Naive thymus-derived CD8-positive, alpha-beta T cell (primary cell): ENCODE measurements at regions not wholly inside any gene's neighbourhood (a gene's known extent, or its start where the extent isn't known, plus 50 kb on each side); places are given as distances from the start of the nearest gene placed in this dataset.

Experiments used
- ATAC-seq, 2 donors: fragments of 150-1000 bp; cut with Tn5 transposase in 1 of 2; sonication (Bioruptor Pico), chemical (Tn5 transposase) in 1 of 2; 1 replicate in 1 of 2; 2 replicates in 1 of 2; pipeline ENCODE4 v1.10.0; 2021; ENCODE audit warnings: mild to moderate bottlenecking in 2 of 2, moderate library complexity in 2 of 2
- POLR2A ChIA-PET: fragments of 350-600 bp; sonication (Branson Sonifier 250); formaldehyde crosslinking; loops from one replicate; lab custom pipeline; 2021; ENCODE audit warnings: antibody characterized with exemption; lab: Charles Lee
- DNase-seq, 10 donors: peaks; one replicate each; pipeline versions ENCODE4 v3.0.0 to v3.0.0-alpha.2; 2020 to 2022
- H3K27ac Mint-ChIP-seq, 10 donors: one replicate each; pipeline ENCODE4 v1.8.0; 2020 to 2022; ENCODE audit warnings: mild to moderate bottlenecking in 10 of 10, mixed read lengths in 10 of 10, moderate library complexity in 4 of 10, inconsistent platforms in 1 of 10
- H3K27me3 Mint-ChIP-seq, 5 donors: one replicate each; pipeline ENCODE4 v1.8.0; 2021 to 2022; ENCODE audit warnings: mixed read lengths in 5 of 5
- H3K36me3 Mint-ChIP-seq, 3 donors: one replicate each; pipeline ENCODE4 v1.8.0; 2020 to 2022; ENCODE audit warnings: mixed read lengths in 3 of 3, mild to moderate bottlenecking in 2 of 3, inconsistent platforms in 1 of 3
- H3K4me1 Mint-ChIP-seq, 4 donors: one replicate each; pipeline ENCODE4 v1.8.0; 2021 to 2022; ENCODE audit warnings: mixed read lengths in 4 of 4
- H3K4me3 Mint-ChIP-seq, 10 donors: one replicate each; pipeline ENCODE4 v1.8.0; 2020 to 2022; ENCODE audit warnings: mild to moderate bottlenecking in 10 of 10, mixed read lengths in 10 of 10, moderate library complexity in 6 of 10, inconsistent platforms in 1 of 10
- H3K9me3 Mint-ChIP-seq, 9 donors: one replicate each; pipeline ENCODE4 v1.8.0; 2020 to 2022; ENCODE audit warnings: mixed read lengths in 9 of 9, mild to moderate bottlenecking in 3 of 9, inconsistent platforms in 1 of 9, moderate library complexity in 1 of 9

GRCh38 chr2:185436787-185437372 lies 301.7 kb upstream of the FSIP2 start:
- H3K4me3 Mint-ChIP-seq = no peak overlapping the region
- peaks cover 0 to 12% (median 3%) of the 10 kb centered on the region in 9 donors for H3K9me3 Mint-ChIP-seq
- no peak for DNase-seq
- no peaks in the 10 kb centered on the region for H3K27me3 Mint-ChIP-seq
- peaks cover 0 to 10% (median 1%) of the 10 kb centered on the region in 4 donors for H3K4me1 Mint-ChIP-seq
- POLR2A ChIA-PET = no interaction called here
- no peak for ATAC-seq
- no peak overlapping the region for H3K27ac Mint-ChIP-seq
- no peaks in the 10 kb centered on the region for H3K36me3 Mint-ChIP-seq

GRCh38 chr2:185441486-185442005 lies 297.1 kb upstream of the FSIP2 start:
- Mint-ChIP-seq H3K27ac (no peak overlapping the region), H3K9me3 (peaks cover 0 to 7% (median 1%) of the 10 kb centered on the region in 9 donors), H3K27me3 (no peaks in the 10 kb centered on the region), H3K4me3 (no peak overlapping the region), H3K36me3 (no peaks in the 10 kb centered on the region), H3K4me1 (no peaks in the 10 kb centered on the region)
- DNase-seq (no peak), ATAC-seq (no peak)
- POLR2A ChIA-PET = no interaction called here

DNA sequence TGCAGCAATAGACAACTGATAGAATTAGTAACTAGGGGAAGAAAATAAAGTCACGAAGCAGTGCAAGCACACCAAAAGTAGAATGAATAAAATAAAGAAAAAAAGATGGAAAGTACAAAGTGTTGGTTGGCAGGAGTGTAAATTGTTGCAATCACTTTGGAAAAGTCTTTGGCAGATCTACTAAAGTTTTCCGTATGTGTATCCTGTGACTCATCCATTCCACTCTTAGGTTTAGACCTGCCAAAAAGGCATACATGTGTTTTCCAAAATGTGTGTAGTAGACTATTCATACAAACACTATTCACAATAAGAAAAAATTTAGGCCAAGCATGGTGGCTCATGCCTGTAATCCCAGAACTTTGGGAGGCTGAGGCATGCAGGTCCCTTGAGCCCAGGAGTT lies 282.1 kb upstream of the FSIP2 start:
- ATAC-seq = no peak
- peaks cover 0 to 2% (median 0%) of the 10 kb centered on the region in 3 donors for H3K36me3 Mint-ChIP-seq
- H3K27me3 Mint-ChIP-seq = no peaks in the 10 kb centered on the region
- H3K9me3 Mint-ChIP-seq = peaks cover 3 to 31% (median 14%) of the 10 kb centered on the region in 9 donors
- H3K4me3 Mint-ChIP-seq = no peak overlapping the region
- no peaks in the 10 kb centered on the region for H3K4me1 Mint-ChIP-seq
- no peak overlapping the region for H3K27ac Mint-ChIP-seq
- no peak for DNase-seq
- POLR2A ChIA-PET = no interaction called here

DNA sequence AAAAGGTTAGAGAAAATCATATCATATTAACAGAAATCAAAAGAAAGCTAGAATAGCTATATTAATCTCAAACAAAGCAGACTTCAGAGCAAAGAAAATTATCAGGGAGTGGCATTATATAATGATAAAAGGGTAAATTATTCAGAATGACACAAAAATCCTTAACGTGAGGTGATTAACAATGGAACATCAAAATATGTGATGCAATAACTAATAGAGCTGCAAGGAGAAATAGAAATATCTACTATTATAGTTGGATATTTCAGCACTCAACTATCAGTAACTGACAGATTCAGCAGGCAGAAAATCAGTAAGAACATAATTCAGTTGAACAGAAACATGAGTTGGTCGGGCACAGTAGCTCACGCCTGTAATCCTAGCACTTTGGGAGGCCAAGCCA lies 275.1 kb upstream of the FSIP2 start:
- ATAC-seq (no peak), DNase-seq (no peak)
- Mint-ChIP-seq H3K4me3 (no peak overlapping the region), H3K27me3 (no peaks in the 10 kb centered on the region), H3K36me3 (no peaks in the 10 kb centered on the region), H3K27ac (no peak overlapping the region), H3K4me1 (no peaks in the 10 kb centered on the region), H3K9me3 (peaks cover 0 to 20% (median 7%) of the 10 kb centered on the region in 9 donors)
- POLR2A ChIA-PET = no interaction called here

DNA sequence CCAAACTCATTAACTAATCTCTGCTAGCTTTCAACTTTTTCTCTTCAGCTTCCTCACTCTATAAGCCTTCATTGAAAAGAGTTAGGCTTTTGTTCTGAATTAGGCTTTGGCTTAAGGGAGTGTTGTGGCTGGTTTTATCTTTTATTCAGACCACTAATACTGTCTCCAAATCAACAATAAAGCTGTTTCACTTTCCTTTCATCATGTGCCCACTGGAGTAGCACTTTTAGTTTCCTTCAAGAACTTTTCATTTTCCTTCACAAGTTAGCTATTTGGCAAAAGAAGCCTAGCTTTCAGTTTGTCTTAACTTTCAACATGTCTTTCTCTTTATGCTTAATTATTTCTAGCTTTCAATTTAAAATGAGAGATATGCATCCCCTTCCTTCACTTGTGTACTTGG lies 271.7 kb upstream of the FSIP2 start:
- Mint-ChIP-seq H3K27ac (no peak overlapping the region), H3K9me3 (peaks cover 0 to 24% (median 9%) of the 10 kb centered on the region in 9 donors)
- POLR2A ChIA-PET = no interaction called here

GRCh38 chr2:185471441-185471840 lies 267.2 kb upstream of the FSIP2 start:
- Mint-ChIP-seq H3K4me1 (no peaks in the 10 kb centered on the region), H3K27me3 (no peaks in the 10 kb centered on the region), H3K27ac (no peak overlapping the region), H3K9me3 (peaks cover 0 to 10% (median 0%) of the 10 kb centered on the region in 9 donors), H3K4me3 (no peak overlapping the region), H3K36me3 (no peaks in the 10 kb centered on the region)
- POLR2A ChIA-PET = no interaction called here
- no peak for ATAC-seq
- no peak for DNase-seq

More for the DNA sequence above, 271.7 kb upstream of the FSIP2 start:
- Mint-ChIP-seq H3K27me3 (no peaks in the 10 kb centered on the region), H3K4me3 (no peak overlapping the region), H3K36me3 (no peaks in the 10 kb centered on the region), H3K4me1 (no peaks in the 10 kb centered on the region)
- DNase-seq (no peak), ATAC-seq (no peak)

- POLR2A ChIA-PET = no interaction called here
- ATAC-seq = no peak
Measured at GRCh38 chr2:185472574-185472973, 266.0 kb upstream of the FSIP2 start.

DNA sequence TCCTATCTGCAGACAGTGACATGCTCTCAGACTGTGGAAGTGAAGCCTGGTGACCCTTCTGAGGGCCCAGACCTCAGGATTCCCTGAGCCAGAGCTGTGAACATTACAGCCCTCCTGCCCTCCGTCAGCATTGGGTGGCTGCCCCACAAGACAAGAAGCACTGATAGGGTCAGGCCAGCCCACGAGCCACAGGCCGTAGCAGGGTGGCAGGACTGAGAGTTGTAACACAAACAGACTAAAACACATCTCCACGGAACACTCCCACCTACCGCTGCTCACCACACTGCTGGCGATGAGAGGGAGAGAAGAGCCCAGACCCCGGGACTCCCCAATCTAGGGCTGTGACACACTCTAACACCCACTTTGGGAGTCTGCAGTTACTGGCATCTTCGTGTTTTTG lies 264.8 kb upstream of the FSIP2 start:
- Mint-ChIP-seq H3K4me3 (no peak overlapping the region), H3K27ac (no peak overlapping the region), H3K36me3 (no peaks in the 10 kb centered on the region)

More at GRCh38 chr2:185472574-185472973, 266.0 kb upstream of the FSIP2 start:
- H3K27me3 Mint-ChIP-seq = no peaks in the 10 kb centered on the region
- no peak overlapping the region for H3K4me3 Mint-ChIP-seq
- no peak for DNase-seq
- no peaks in the 10 kb centered on the region for H3K36me3 Mint-ChIP-seq
- H3K27ac Mint-ChIP-seq = no peak overlapping the region
- peaks cover 0 to 4% (median 0%) of the 10 kb centered on the region in 9 donors for H3K9me3 Mint-ChIP-seq
- no peaks in the 10 kb centered on the region for H3K4me1 Mint-ChIP-seq

DNA sequence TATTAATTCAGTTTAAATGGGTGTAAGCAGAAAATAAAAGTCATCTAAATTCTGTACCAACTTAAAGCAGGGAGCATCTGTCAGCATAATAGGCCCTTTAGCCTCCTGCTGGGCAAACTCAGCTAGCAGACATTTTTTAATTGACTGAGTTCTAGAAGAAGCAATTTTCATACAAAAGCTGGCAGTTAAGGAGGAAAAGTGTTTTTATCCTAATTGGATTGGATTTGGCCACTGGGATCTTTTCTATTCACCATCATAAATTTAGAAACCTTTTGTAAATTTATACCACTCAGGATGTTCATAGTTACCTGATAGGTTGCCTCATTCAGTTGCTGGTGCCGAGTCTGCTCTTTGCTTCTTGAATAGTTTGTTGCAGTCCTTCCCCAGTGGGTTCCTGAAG lies 262.7 kb upstream of the FSIP2 start:
- peaks cover 0 to 11% (median 2%) of the 10 kb centered on the region in 9 donors for H3K9me3 Mint-ChIP-seq

More for the DNA sequence above, 264.8 kb upstream of the FSIP2 start:
- POLR2A ChIA-PET = no interaction called here
- no peaks in the 10 kb centered on the region for H3K4me1 Mint-ChIP-seq
- no peaks in the 10 kb centered on the region for H3K27me3 Mint-ChIP-seq
- ATAC-seq = no peak
- H3K9me3 Mint-ChIP-seq = peaks cover 0 to 4% (median 2%) of the 10 kb centered on the region in 9 donors
- no peak for DNase-seq

GRCh38 chr2:185477452-185477851 lies 261.2 kb upstream of the FSIP2 start:
- H3K27me3 Mint-ChIP-seq = no peaks in the 10 kb centered on the region
- H3K9me3 Mint-ChIP-seq = peaks cover 0 to 14% (median 2%) of the 10 kb centered on the region in 9 donors
- DNase-seq (no peak), ATAC-seq (no peak)
- POLR2A ChIA-PET = no interaction called here
- no peaks in the 10 kb centered on the region for H3K36me3 Mint-ChIP-seq
- no peak overlapping the region for H3K4me3 Mint-ChIP-seq
- H3K27ac Mint-ChIP-seq = no peak overlapping the region
- no peaks in the 10 kb centered on the region for H3K4me1 Mint-ChIP-seq

More for the DNA sequence above, 262.7 kb upstream of the FSIP2 start:
- Mint-ChIP-seq H3K27me3 (no peaks in the 10 kb centered on the region), H3K4me1 (no peaks in the 10 kb centered on the region), H3K27ac (no peak overlapping the region), H3K36me3 (no peaks in the 10 kb centered on the region), H3K4me3 (no peak overlapping the region)
- POLR2A ChIA-PET = no interaction called here
- DNase-seq (no peak), ATAC-seq (no peak)

DNA sequence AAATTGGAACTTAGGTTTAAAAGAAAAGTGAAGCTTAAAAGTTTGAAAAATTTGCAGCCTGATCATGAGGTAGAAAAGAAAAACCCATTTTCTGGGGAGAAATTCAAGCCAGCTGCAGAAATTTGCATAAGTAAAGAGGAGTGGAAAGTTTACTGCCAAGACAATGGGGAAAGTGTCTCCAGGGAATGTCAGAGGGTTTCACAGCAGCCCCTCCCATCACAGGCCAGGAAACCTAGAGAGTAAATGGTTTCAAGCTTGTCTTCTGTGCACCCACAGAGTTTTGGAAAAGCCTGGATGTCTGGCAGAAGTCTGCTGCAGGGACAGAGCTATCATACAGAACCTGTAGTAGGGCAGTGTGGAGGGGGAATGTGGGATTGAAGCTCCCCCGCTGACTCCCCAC lies 254.0 kb upstream of the FSIP2 start:
- ATAC-seq (no peak), DNase-seq (no peak)
- POLR2A ChIA-PET = no interaction called here
- Mint-ChIP-seq H3K27me3 (no peaks in the 10 kb centered on the region), H3K27ac (no peak overlapping the region), H3K4me3 (no peak overlapping the region), H3K4me1 (no peaks in the 10 kb centered on the region), H3K36me3 (no peaks in the 10 kb centered on the region), H3K9me3 (peaks cover 0 to 32% (median 8%) of the 10 kb centered on the region in 9 donors)

DNA sequence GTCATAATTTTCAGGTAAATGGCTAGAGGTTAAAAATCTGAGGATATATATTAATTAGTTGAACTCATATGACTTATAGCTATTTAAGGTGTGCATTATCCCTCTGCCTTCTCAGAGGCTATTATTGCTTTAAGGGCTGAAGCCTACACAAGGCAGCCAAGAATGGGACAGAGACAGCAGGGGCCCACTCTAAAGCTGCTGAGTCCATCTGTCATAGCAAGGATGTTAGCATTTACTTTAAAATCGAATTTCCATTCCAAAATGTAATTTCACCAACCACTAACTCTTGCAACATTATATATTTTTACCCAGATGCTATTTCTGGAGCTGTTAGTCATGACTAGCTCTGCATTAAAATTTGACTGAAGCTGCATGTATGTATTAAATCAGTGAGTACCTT lies 236.3 kb upstream of the FSIP2 start:
- Mint-ChIP-seq H3K4me1 (no peaks in the 10 kb centered on the region), H3K9me3 (peaks cover 0 to 37% (median 25%) of the 10 kb centered on the region in 9 donors), H3K4me3 (no peak overlapping the region), H3K27ac (no peak overlapping the region), H3K36me3 (peaks cover 0 to 5% (median 3%) of the 10 kb centered on the region in 3 donors), H3K27me3 (no peaks in the 10 kb centered on the region)
- DNase-seq = no peak
- ATAC-seq = no peak
- POLR2A ChIA-PET = no interaction called here

DNA sequence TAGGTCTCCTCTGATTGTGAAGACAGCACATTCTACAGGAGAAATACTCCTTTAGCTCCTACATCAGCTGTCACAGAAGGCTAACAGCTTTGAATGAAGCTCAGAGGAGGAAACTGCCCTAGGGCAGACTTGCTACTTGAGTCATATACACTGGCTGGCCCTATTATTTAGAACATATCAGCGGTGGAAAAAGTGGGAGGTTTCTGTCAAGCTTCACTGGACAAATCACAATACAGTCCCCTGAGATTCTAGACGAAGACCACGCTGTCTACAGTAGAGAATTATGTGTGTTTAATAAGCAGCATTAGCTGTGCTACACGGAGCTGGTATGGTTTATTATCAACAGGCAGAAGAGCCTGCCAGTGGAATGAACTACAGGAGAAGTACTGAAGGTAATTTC lies 230.9 kb upstream of the FSIP2 start:
- POLR2A ChIA-PET = no interaction called here
- ATAC-seq = no peak
- H3K27me3 Mint-ChIP-seq = no peaks in the 10 kb centered on the region
- DNase-seq = no peak
- H3K9me3 Mint-ChIP-seq = peaks cover 6 to 80% (median 47%) of the 10 kb centered on the region in 9 donors
- no peaks in the 10 kb centered on the region for H3K4me1 Mint-ChIP-seq
- peaks cover 0 to 20% (median 6%) of the 10 kb centered on the region in 3 donors for H3K36me3 Mint-ChIP-seq
- H3K4me3 Mint-ChIP-seq = no peak overlapping the region
- H3K27ac Mint-ChIP-seq = no peak overlapping the region

GRCh38 chr2:185510060-185510459 lies 228.5 kb upstream of the FSIP2 start:
- H3K36me3 Mint-ChIP-seq = peaks cover 0 to 20% (median 6%) of the 10 kb centered on the region in 3 donors
- POLR2A ChIA-PET = no interaction called here
- H3K9me3 Mint-ChIP-seq = peaks cover 6 to 71% (median 39%) of the 10 kb centered on the region in 9 donors
- H3K4me1 Mint-ChIP-seq = no peaks in the 10 kb centered on the region
- DNase-seq = no peak
- H3K27me3 Mint-ChIP-seq = no peaks in the 10 kb centered on the region
- ATAC-seq = no peak
- no peak overlapping the region for H3K27ac Mint-ChIP-seq
- H3K4me3 Mint-ChIP-seq = no peak overlapping the region
